Hematopoietic multipotent progenitor cell (in vitro differentiated cells): ENCODE measurements at regions not wholly inside any gene's neighbourhood (a gene's known extent, or its start where the extent isn't known, plus 50 kb on each side); places are given as distances from the start of the nearest gene placed in this dataset.
A peak's percentile ranks its signal among the peaks of the same experiment; 100 is the strongest.
"Not testable (repeated sequence)": the region's sequence is repeated elsewhere in the genome, so short reads cannot be mapped to it uniquely, and the experiment has no call there.

Experiments used
- DNase-seq, 3 donors: peaks; one replicate each; pipeline ENCODE4 v3.0.0-alpha.2; 2011 to 2015; ENCODE audit warnings: low read depth in 2 of 3, low spot score in 2 of 3

DNA sequence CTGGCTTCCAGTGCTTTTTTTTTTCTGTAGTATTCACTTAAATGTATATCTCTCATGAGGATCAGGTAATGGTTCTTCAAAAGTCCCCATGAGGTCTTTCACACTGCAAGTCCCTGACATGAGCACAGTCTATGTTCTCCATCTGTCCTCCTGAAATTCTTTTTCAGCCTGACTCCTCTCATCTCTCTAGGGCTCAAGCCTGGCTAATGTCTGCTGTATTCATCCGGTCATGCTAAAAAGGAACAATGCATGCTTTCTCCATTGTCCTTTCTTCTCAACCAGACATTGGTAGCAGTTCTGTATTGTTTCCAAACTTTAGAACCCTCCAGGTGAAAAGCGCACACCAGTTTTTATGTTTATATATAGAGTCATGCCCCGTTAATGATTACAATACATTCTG lies 368.3 kb upstream of the OLFM3 start:
- DNase-seq: no peak

DNA sequence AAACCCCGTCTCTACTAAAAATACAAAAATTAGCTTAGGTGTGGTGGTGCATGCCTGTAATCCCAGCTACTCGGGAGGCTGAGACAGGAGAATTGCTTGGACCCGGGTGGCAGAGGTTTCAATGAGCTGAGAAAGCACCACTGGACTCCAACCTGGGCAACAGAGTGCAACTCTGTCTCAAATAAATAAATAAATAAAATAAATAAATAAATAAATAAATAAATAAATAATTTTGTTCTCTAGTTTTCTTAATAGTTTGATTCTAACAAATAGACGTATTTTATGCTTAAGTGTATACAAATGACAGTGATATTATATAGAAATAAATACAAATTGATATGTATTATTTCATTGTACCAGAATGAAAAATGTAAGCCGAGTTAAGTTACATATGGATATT lies 339.9 kb upstream of the OLFM3 start:
- no peak for DNase-seq

DNA sequence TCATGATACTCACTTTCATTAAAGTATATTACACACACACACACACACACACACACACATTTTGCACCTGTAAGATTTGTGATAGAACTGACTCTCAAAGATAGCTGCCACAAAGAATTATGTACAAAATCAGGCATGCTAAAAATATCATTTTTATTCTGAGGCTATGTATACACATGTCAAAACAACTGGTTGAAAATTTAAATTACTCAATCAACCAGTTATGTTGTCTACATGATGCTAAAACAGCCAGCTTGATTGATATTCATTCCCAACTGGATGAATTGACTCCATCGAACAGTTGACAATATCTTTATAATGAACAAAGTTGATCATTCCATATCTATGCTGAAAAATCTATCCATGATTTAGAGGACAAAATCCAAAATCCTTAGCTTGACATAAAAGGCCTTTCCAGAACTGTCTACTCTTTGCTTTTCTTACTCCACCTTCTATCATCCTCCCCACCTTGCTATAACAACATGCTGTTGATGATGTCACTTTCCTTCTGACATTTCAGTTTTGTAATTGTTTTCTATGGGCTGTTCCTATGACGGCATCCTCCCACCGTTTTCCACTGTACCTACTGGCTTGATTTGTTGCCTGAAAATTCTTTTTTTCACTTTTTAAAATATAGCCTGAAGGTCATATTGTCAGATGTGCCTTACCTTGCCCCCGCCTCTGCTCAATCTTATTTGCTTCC lies 321.5 kb upstream of the OLFM3 start:
- DNase-seq: no peak

DNA sequence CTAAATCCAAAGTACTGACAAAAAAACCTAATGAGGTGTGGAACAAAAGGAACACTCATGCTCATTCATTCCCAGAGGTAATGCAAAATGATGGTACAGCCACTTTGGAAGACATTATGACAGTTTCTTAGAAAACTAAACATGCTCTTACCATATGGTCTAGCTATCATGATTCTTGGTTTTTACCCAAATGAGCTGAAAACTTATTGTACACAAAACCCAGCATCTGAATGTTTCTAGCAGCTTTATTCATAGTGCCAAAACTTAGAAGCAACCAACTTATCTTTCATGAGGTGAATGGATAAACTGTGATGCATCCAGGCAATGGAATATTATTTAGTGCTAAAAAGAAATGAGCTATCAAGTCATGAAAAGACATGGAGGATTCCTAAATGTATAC lies 318.4 kb upstream of the OLFM3 start:
- no peak for DNase-seq

DNA sequence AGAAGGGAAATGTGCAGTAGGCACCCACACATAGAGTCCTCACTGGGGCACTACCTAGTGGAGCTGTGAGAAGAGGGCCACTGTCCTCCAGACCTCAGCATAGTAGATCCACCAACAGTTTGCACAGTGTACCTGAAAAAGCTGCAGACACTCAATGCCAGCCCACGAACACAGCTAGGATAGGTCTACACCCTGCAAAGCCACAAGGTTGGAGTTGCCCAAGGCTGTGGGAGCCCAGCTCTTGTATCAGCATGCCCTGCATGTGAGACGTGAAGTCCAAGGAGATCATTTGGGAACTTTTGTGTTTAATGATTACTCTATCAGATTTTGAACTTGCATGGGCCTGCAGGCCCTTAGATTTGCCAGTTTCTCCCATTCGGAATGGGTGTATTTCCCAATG lies 299.4 kb upstream of the OLFM3 start:
- no peak for DNase-seq

DNA sequence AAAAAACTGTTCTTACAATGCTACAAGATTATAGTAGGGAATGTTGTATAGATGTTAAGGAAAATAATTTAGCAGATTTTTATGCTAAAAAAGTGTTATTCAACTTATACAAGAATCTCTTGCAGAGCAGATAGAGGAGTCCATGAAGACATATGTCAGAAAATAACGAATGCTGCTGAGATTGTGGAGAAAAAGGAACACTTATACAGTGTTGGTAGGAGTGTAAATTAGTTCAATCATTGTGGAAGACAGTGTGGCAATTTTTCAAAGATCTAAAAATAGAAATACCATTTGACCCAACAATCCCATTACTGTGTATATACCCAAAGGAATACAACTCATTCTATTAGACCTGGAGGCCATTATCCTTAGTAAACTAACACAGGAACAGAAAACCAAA lies 286.2 kb upstream of the OLFM3 start:
- no peak for DNase-seq

DNA sequence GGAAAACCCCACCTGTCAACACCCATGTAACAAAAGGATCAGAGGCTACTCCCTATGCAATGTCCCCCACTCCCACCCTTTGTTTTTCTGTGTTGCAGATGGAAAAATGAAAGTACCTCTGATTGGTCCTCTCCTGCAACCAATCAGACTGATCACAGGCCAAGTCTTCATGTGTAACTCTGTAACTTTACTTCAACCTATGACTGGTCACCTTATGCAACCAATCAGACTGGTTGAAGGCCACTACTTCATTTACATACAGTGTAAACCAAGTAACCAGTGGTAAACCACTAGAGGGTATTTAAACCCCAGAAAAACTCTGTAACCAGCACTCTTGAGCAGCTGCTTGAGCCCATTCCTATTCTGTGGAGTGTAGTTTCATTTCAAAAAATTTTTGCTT lies 266.3 kb upstream of the OLFM3 start:
- no peak for DNase-seq

DNA sequence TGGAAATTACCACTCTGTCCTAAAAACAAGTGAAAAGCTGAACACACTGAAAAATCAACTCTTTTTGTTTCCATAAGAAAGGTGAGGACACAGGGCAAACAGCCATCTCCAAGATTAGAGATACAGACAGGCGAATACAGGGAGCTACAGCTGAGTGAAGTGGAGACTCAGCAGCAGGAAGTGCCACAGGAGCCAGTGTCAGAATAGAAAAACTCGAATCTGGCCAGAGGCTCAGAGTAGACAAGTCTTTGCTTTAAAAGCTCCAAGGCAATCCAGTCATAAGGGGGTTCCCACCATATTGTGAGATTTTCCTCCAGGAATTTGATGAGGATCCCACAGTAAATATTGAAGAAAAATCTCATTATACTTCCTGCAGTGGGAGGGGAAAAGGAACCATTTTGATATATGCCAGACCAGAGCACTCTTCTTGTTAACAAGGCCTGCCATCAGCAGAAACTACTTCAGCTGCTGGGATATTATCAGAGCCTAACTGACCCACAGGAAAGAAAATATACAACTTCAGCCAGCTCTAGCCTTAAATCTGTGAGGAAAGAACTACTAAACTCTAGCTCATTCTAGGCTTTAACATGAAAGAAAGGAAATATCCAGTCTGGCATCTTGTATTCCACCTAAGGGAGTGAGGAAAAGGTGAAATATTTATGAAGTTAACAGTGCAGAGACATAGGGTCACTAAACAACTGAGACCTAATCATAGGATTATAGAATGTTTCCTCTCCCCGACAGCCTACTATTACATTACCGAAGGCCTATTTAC lies 256.2 kb upstream of the OLFM3 start:
- no peak for DNase-seq

DNA sequence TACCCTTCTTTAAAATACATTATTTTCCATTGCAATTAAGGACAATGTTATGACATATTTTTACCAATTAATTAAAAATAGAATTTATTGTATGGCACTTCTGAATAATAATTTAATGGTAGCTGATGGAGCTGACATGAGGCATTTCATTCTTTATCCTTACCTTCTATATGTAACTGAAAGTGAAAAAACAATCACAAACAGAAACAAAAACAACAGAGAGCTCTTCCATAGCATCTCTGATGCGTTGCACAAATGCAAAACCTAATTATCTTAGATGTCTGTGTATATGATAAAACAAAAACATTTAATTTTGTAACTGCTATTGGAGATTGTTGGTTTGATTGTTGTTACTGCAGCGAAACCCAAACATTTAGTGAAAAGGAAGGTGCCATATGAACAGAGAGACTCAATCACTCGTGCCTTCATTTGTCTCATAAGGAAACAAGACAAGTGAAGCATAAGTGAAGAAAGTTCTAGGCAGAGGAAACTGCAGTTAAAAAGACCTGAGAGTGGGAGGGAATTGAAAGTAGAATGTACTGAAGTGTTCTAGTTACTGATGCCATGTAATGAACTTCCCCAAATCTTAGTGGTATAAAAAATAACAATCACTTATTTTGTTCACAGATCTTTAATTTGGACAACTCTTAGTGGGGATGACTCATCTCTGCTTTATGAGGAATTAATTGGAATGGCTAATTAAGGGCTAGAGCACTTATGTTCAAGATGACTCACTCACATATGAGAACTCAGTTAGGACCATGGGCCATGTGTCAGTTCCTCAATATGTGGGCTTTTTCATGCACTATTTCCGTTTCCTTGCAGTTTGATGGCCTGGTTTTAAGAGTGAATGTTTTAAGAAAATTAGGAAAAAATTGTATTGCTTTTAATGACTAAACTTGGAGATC lies 245.0 kb upstream of the OLFM3 start:
- no peak for DNase-seq

DNA sequence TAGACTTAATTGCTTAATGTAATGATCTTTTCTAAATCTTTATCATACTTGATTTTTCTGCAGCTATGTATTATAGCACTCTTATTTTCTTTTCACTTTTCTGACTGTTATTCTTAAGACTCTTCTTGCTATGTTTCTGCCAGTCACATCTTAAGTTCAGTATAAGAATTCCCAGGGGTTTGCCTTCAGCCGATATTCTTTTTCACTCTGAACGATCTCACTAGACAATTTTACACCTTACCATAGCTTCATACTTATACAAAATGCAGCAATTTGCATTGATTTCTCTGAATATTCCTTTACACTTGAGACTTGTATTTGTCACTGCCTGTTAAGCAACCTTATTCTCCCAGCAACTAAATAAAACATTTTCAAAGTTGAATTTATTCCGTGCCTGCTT lies 242.5 kb upstream of the OLFM3 start:
- no peak for DNase-seq

DNA sequence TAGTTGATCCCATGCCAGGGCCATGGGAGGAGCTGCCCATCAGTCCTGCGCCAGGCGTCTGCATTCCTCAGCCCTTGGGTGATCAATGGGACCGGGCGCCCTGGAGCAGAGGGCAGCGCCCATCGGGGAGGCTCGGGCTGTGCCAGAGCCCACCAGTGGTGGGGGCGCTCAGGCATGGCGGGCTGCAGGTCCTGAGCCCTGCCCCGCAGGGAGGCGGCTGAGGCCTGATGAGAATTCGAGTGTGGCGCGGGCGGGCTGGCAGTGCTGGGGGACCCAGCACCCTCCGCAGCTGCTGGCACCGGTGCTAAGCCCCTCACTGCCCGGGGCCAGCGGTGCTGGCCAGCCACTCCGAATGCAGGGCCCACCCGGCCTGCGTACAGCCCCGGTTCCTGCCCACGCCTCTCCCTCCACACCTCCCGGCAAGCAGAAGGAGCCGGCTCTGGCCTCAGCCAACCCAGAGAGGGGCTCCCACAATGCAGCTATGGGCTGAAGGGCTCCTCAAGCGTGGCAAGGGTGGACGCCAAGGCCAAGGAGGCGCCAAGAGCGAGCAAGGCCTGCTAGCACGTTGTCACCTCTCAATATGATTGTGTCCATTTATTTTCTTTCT lies 238.1 kb upstream of the OLFM3 start:
- DNase-seq: no peak

DNA sequence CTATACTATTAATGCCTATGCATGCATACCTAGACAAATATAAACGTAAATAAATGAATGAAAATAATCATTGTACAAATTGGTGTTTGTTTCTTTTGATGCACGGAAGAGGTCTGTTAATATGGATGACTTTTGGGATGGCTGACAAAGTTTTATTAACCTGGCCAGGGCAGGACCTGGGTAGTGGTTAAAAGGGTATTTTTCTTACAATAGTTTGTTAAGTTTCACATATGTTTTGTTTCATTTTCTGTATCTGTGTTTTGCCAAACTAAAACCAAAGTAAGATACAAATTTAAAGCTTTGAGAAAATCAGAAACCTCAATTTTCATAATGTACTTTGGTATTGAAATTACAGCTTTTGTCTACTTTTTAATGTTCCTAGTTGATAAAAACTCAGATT lies 222.7 kb upstream of the OLFM3 start:
- no peak for DNase-seq

DNA sequence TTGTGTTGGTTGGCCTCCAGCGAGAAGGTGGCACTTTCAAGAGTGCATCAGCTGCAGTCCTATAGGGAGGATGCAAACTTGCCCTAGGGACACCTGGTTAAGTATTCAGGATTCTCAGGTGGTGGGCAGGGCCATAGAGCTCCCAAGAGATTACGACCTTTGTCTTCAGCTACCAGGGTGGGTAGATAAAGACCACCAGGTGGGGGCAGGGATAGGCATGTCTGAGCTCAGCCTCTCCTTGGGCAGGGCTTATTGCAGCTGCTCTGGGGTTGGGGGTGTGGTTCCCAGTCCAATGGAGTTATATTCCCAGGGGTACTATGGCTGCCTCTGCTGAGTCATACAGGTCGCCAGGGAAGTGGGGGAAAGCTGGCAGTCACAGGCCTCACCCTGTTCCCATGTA lies 214.2 kb upstream of the OLFM3 start:
- not testable (repeated sequence) for DNase-seq

DNA sequence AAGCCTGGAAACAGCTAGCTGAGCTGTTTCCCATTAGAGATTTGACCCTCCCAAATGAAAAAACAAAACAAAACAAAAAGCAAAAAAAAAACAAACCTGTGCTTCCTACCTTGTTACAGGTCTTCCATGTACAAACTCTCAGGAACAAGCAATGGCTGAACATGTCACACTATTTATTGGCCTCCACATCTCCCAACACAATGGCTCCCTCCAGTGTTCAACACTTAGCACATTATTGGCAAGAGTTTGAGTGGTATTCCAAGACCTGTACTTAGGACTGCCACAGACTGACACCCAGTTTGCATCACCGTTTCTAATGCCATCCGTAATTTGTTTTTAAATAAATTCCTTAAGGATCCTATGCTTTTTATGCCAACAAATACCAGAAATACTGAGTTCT lies 195.0 kb upstream of the OLFM3 start:
- DNase-seq: peak in 2 of 3 donors; percentile 31 to 73

DNA sequence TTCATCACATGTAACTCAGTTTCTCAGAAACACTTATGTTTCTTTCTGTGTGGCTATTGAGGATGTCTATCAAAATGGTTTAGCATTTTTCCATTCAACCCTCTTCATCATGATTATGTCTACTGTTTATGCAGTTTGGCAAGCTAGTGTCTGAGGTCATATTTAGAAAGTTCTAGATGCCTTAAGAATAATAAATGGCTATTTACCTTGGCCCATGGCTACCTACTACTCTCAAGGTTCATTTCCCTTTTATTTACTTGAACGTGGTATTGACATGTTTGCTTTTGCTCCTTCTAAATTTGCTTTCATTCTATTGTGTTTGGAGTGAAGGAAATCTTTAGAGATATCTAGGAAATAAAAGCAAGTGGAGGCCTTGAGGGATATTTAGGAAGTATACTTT lies 193.7 kb upstream of the OLFM3 start:
- no peak for DNase-seq

DNA sequence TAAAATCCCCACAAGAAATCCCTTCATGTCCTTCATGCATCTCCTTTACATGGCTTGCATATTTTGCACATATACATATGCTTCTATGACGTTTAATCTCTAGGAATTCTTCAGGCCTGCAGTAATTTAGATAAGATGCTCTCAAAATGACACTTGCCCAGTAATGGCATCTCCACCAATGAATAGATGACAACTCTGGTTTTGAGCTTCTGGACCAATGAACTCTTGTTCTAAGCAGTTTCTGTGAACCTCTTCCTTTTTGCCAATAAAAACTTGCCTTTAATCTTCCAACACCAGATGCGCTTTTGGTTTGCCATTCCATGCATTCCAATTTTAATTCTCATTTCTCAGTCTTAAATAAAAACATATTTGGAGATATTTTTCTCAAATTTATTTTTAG lies 189.8 kb upstream of the OLFM3 start:
- DNase-seq: no peak

DNA sequence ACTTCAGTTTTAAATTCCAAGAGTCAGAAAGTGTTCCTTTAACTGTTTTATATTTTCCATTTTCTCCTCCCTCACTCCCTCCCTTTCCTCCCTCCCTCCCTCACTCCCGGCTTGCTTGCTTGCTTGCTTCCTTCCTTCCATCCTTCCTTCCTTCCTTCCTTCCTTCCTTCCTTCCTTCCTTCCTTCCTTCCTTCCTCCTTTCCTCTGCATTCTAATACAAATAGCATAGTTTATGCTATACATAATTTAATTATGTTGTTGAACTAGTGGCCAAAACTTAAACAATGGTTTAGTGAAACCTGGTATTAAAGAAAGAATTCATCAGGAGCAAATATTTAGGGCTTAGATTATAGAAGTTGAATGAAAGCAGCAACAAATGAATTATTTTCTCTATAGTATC lies 188.5 kb upstream of the OLFM3 start:
- DNase-seq: no peak

DNA sequence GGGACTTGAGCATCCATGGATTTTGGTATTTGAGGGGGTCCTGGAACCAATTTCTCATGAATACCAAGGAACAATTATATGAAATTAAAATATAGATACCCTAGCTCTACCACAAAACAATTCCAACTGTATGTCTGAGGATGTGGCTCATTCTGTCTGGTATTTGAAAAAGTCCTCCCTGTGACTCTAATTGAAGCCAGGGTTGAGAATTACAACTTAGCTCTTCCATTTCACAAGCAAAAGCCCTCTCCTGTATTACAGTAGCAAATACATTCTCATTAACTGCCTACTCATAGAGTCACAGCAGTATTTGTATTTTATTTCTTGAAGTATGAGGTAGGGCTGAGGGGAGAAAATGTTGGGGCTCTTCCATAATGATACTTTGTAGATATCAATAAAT lies 187.8 kb upstream of the OLFM3 start:
- no peak for DNase-seq

DNA sequence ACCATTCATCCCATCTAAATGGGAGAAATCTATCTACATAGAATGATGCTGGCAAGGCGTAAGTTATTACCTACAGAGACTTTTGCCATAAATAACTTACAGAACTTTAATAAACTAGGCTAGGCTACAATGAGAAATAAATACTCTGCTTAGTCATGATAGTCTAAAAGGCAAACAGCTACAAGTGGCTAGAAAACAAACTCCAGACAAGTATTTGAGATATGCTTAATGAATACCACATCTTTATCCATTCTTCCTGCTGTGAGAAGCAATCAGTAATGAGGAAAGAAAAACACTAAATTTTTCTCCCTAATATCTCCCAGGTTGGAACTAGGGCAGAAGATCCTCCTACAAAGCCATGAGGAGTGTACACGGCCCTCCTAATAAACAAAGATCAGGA lies 187.0 kb upstream of the OLFM3 start:
- DNase-seq: no peak

DNA sequence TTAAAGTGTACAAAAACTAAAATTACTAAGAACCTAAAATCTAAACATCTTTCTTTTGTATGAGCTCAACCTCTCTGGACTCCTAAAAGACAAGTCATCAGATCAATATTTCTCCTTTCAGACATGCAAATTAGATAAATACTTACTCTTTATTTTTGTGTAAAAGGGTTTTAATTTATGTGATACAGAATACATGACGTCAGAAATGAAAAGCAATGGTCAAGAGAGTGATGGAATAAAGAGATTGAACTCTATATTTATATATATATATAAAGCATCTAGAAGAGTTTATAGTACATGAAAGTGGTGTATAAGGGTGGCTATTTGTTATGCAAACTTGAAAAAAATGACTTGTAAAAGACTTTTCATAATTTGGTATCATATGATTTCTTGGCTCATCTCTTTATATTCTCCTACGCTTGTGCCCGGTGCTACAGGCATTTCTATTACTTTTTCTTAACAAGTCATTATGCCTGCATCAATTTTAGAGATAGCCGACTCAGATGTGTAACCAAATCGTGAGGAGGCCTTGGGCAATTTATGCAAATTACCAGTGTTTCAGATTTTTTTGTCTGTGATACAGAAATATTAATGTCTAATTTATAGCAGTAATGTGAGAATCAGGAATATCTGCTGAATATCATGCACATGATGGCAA lies 186.0 kb upstream of the OLFM3 start:
- DNase-seq: no peak

DNA sequence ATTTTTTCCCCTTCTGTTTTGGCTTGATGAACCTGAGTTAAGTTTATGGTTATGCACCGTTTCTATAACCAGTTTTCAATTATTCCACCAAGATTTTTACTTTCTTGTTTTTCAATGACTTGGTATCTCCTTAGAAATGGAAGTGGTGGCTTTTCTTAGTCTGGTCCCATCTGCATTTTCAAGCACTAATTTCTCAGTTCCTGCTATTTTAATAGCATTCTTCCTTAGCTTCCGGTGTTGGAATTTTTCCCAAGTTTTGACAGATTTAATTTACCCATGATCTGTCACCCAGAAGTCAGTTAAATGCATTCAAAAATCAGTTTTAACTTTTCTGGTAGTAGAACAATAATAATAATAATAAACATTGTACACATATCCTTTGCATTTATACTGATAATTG lies 184.6 kb upstream of the OLFM3 start:
- no peak for DNase-seq
